Ovary (tissue), 7 donors: ENCODE measurements at regions not wholly inside any gene's neighbourhood (a gene's known extent, or its start where the extent isn't known, plus 50 kb on each side); places are given as distances from the start of the nearest gene placed in this dataset.

Experiments used
- DNase-seq, 5 donors: peaks; one replicate each; pipeline ENCODE4 v3.0.0-alpha.2; 2019 to 2020
- H3K27ac ChIP-seq, 2 donors: fragments of 200-600 bp; one replicate each; pipeline versions ENCODE4 v1.5.1 to v1.8.0; 2019 to 2022
- H3K27me3 ChIP-seq: fragments of 200-600 bp; one replicate; pipeline ENCODE4 v1.8.0; 2022
- H3K36me3 ChIP-seq: fragments of 200-600 bp; sonication (generic); one replicate; pipeline ENCODE4 v1.5.1; 2019
- H3K4me1 ChIP-seq: one replicate; pipeline ENCODE4 v1.8.1; 2013; ENCODE audit warnings: mild to moderate bottlenecking, moderate library complexity; ENCODE audit not compliant: insufficient read depth
- H3K4me3 ChIP-seq: fragments of 200-600 bp; sonication (generic); one replicate; pipeline ENCODE4 v1.5.1; 2017
- H3K9me3 ChIP-seq, 2 donors: fragments of 200-600 bp in 1 of 2; sonication (generic) in 1 of 2; one replicate each; pipeline versions ENCODE4 v1.5.1 to v1.8.1; 2013 to 2019; ENCODE audit warnings: mild to moderate bottlenecking in 1 of 2, moderate library complexity in 1 of 2
- CTCF ChIP-seq, 3 donors: fragments of 450-650 bp in 2 of 3; fragments of 200-600 bp in 1 of 3; IDR thresholded peaks; one replicate each; pipeline versions ENCODE4 v1.5.1 to v1.8.0; 2016 to 2022; ENCODE audit warnings: antibody characterized with exemption in 3 of 3, mild to moderate bottlenecking in 1 of 3
- EP300 ChIP-seq: sonication (generic); formaldehyde crosslinking; IDR thresholded peaks from one replicate; pipeline ENCODE4 v1.6.1; 2017; ENCODE audit warnings: antibody characterized with exemption
- POLR2A ChIP-seq: fragments of 450-650 bp; IDR thresholded peaks from one replicate; pipeline ENCODE4 v1.6.1; 2017; ENCODE audit warnings: antibody characterized with exemption, mild to moderate bottlenecking, moderate library complexity
- WGBS, 3 donors: extraction: QIAGEN DNeasy Blood & Tissue Kit in 1 of 3; methylation state at CpG; one replicate each; pipeline versions ENCODE4 v1.1.5 to v1.1.7; 2013 to 2017; 5-methylcytosine and 5-hydroxymethylcytosine counted together
- intact Hi-C, 4 donors: fragments of 100-400 bp; cut with DNase I; formaldehyde crosslinking; loops; one replicate each; pipeline versions ENCODE4 v1.11.0 to v1.15.1; 2022 to 2023
- donor health status: DM: no; HTN: no; CAD: no; lungs with moderate emphysema.
- donor health status: DM: no; HTN: no; CAD: no.
- donor health status: Bipolar disorder and iron deficiency.
- donor health status: DM: no; HTN: no; CAD: no.
- donor health status: DM: yes; HTN: yes; CAD: no.

- H3K36me3 ChIP-seq, result no peaks in the 10 kb centered on the region
- H3K4me1 ChIP-seq, result no peaks in the 10 kb centered on the region
- TF ChIP-seq EP300 (no peak), POLR2A (no peak), CTCF (IDR thresholded peaks at IDR 0.05) (no peak)
- no peaks in the 10 kb centered on the region for H3K27me3 ChIP-seq
- H3K9me3 ChIP-seq, result no peaks in the 10 kb centered on the region
- intact Hi-C loops, result no loop called here
- no peak overlapping the region for H3K4me3 ChIP-seq
- no peak for DNase-seq
- H3K27ac ChIP-seq, result no peak overlapping the region
- WGBS, 3 donors, result 86 to 93% (median 87%) methylated on average over 2 of the region's 2 CpGs
These were observed 396.0 kb upstream of the MCTP2 start for GRCh38 chr15:93835344-93835743.

GRCh38 chr15:93831641-93832040 is 399.7 kb upstream of the MCTP2 start:
- no peak for DNase-seq
- TF ChIP-seq EP300 (no peak), CTCF (IDR thresholded peaks at IDR 0.05) (no peak), POLR2A (no peak)
- Histone ChIP-seq H3K27me3 (no peaks in the 10 kb centered on the region), H3K4me3 (no peak overlapping the region), H3K4me1 (peaks cover 5% of the 10 kb centered on the region), H3K36me3 (no peaks in the 10 kb centered on the region), H3K27ac (no peak overlapping the region), H3K9me3 (no peaks in the 10 kb centered on the region)
- intact Hi-C loops, result no loop called here
- WGBS, 3 donors, result 52 to 59% (median 59%) methylated on average over 1 of the region's 1 CpG

GRCh38 chr15:93830221-93831080 is 400.9 kb upstream of the MCTP2 start:
- Histone ChIP-seq H3K4me3 (no peak overlapping the region), H3K36me3 (no peaks in the 10 kb centered on the region), H3K9me3 (no peaks in the 10 kb centered on the region), H3K27me3 (no peaks in the 10 kb centered on the region), H3K27ac (no peak overlapping the region), H3K4me1 (peaks cover 9% of the 10 kb centered on the region)
- intact Hi-C loops, result no loop called here
- 91 to 97% (median 94%) methylated on average over 2 of the region's 2 CpGs for WGBS, 3 donors
- TF ChIP-seq POLR2A (no peak), EP300 (no peak), CTCF (IDR thresholded peaks at IDR 0.05) (no peak)
- no peak for DNase-seq

- H3K27me3 ChIP-seq, result no peaks in the 10 kb centered on the region
- no peak overlapping the region for H3K27ac ChIP-seq
- H3K4me3 ChIP-seq, result no peak overlapping the region
- DNase-seq, result peak in 1 of 5 donors; percentile 41
- peaks cover 9% of the 10 kb centered on the region for H3K4me1 ChIP-seq
- WGBS, 3 donors, result 75 to 79% (median 79%) methylated on average over 10 of the region's 10 CpGs
- H3K9me3 ChIP-seq, result no peaks in the 10 kb centered on the region
- intact Hi-C loops, result loop anchor here in 1 of 4 donors (10.0 kb wide), 1 partner anchor 186 kb away; no protein-coding TSS in a partner anchor
- H3K36me3 ChIP-seq, result no peaks in the 10 kb centered on the region
- no peak for TF ChIP-seq EP300
- TF ChIP-seq CTCF (IDR thresholded peaks at IDR 0.05), result no peak
- TF ChIP-seq POLR2A, result no peak
These were observed 402.1 kb upstream of the MCTP2 start for GRCh38 chr15:93829115-93829870.
